ENCODE measurements at regions not wholly inside any gene's neighbourhood (a gene's known extent, or its start where the extent isn't known, plus 50 kb on each side); places are given as distances from the start of the nearest gene placed in this dataset.
A peak's percentile ranks its signal among the peaks of the same experiment; 100 is the strongest.
"Not testable (repeated sequence)": the region's sequence is repeated elsewhere in the genome, so short reads cannot be mapped to it uniquely, and the experiment has no call there.

DNA sequence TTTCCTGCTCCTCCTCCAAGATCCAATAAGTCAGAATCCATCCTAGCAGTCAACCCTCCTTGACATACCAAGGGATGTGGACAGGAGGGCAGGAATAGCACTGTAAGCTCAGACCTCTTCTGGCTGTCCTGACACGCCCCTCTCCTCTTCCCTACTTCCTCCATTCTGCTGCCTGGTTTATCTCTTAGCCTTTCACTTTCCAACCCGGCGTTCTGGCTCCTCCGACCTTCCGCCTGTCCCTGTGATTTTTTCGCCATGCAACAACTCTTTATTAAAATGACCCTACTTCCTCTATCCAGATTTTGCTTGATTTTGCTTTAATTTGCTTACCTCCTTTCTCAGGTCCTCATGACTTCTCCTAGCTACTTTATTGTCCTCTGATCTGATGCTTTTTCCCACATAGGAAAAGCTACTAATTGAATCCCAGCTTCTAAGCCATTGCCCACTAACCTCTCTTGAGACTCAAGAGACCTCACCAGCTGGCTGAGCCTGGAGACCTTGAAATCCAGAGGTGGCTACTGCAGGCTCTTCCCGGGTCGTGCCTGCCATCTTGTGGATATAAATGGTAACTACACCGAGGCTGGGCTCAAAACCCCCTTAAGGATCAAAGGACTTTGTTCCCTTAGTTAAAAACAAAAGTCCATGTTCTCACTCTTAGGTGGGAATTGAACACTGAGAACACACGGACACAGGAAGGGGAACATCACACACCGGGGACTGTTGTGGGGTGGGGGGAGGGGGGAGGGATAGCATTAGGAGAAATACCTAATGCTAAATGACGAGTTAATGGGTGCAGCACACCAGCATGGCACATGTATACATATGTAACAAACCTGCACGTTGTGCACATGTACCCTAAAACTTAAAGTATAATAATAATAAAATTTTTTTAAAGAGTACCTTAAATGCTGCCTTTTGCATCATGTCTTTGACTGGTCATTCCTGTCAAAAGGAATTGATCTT lies 139.4 kb downstream of the AKAIN1 start:
- peak; percentile 70 to 85 (median 80) for ATAC-seq (replicated peaks in 6 of 8)
- Histone ChIP-seq H3K4me1 (replicated peaks in 1 of 2) (no peaks in the 10 kb centered on the region), H3K4me3 (no peak overlapping the region), H3K27ac (no peak overlapping the region)
- in situ Hi-C loops (cut with MboI; ENCODE audit: low pct_unique_long_range_greater_than_20kb in 2 of 9, low sequenced_read_pairs in 9 of 9, unreplicated experiment in 9 of 9) = loop anchor here in 5 of 9 experiments (25.0 kb wide), 2 partner anchors 945 to 1295 kb away; no protein-coding TSS in a partner anchor
- 0 to 100% (median 81%) methylated on average over 1 to 6 of the region's 13 CpGs; no CpG with 5 or more reads in 1 of the 10 experiments for WGBS, 10 experiments

DNA sequence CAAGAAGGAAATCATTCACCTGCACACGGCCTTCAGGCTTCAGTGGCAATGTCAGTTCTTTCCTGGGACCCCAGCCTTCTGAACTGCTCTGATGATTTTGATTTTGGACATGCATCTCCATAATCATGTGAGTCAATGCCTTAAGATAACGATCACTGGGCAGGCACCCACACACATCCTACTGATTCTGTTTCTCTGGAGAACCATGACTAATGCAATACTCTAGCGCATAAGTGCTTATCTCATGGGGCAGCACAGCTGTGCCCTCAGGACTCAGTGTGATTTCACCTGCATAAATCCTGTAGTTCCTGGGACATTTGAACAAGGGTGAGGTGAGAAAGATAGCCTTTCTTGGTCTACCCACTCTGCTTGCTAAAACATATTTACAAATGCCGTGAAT lies 144.6 kb downstream of the AKAIN1 start:
- Histone ChIP-seq H3K27ac (no peak overlapping the region), H3K4me3 (no peak overlapping the region), H3K4me1 (replicated peaks in 1 of 2) (no peaks in the 10 kb centered on the region)
- in situ Hi-C loops (cut with MboI; ENCODE audit: low pct_unique_long_range_greater_than_20kb in 2 of 9, low sequenced_read_pairs in 9 of 9, unreplicated experiment in 9 of 9) = loop anchor here in 5 of 9 experiments (25.0 kb wide), 2 partner anchors 940 to 1290 kb away; no protein-coding TSS in a partner anchor
- WGBS, 10 experiments = 5 to 83% (median 71%) methylated on average over 1 to 4 of the region's 4 CpGs; no CpG with 5 or more reads in 1 of the 10 experiments
- peak in 7 of 8 experiments; percentile 74 to 94 (median 78) for ATAC-seq (replicated peaks in 6 of 8)

DNA sequence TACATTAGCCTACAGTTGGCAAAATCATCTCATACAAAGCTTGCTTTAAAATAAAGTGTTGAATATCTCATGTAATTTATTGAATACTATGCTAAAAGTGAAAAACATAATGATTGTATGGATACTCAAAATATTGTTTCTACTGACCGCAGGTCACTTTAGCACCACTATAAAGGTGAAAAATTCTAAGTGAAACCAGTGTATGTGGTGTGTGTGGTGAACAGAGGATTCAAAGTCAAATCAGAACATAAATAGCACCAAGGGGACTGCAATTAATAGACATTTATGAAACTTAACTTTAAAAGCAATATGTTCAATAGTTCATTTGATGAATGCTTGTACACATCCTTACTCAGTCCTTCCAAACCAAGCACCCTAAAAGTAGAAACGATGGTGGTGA lies 145.8 kb downstream of the AKAIN1 start:
- in situ Hi-C loops (cut with MboI; ENCODE audit: low pct_unique_long_range_greater_than_20kb in 2 of 9, low sequenced_read_pairs in 9 of 9, unreplicated experiment in 9 of 9) = loop anchor here in 5 of 9 experiments (25.0 kb wide), 2 partner anchors 939 to 1289 kb away; no protein-coding TSS in a partner anchor
- no peak for ATAC-seq (replicated peaks in 6 of 8)
- no peaks in the 10 kb centered on the region for H3K4me1 ChIP-seq (replicated peaks in 1 of 2)
- 0 to 100% (median 56%) methylated on average over 1 to 2 of the region's 2 CpGs; no CpG with 5 or more reads in 2 of the 10 experiments for WGBS, 10 experiments
- no peak overlapping the region for H3K27ac ChIP-seq
- no peak overlapping the region for H3K4me3 ChIP-seq

GRCh38 chr18:5049124-5049523 lies 147.9 kb downstream of the AKAIN1 start:
- H3K4me3 ChIP-seq = no peak overlapping the region
- 0 to 93% (median 14%) methylated on average over 1 to 3 of the region's 3 CpGs; no CpG with 5 or more reads in 5 of the 10 experiments for WGBS, 10 experiments
- no peak for ATAC-seq (replicated peaks in 6 of 8)

DNA sequence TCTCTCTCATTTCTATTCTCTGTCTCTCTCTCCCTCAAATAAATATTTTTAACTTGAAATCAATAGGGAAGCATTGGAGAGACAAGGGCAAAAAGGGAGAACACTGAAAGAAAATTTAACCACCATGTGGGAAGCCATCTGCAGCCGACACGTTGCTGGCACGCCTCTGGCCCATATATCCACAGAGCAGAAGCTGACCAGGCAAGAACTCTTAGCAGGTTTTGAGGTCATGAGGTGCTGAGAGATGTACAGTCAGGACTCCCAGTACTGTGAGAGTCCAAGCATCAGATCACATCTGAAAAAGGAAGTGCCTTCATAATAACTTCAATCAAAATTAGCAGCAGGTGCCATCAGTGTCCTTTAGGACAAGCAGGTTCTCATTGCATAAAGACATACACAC lies 156.6 kb downstream of the AKAIN1 start:
- no peak for ATAC-seq (replicated peaks in 6 of 8)

More at GRCh38 chr18:5049124-5049523, 147.9 kb downstream of the AKAIN1 start:
- Histone ChIP-seq H3K27ac (no peak overlapping the region), H3K4me1 (replicated peaks in 1 of 2) (no peaks in the 10 kb centered on the region)
- in situ Hi-C loops (cut with MboI; ENCODE audit: low pct_unique_long_range_greater_than_20kb in 2 of 9, low sequenced_read_pairs in 9 of 9, unreplicated experiment in 9 of 9) = no loop called here

GRCh38 chr18:5036523-5036922 lies 160.5 kb downstream of the AKAIN1 start:
- in situ Hi-C loops (cut with MboI; ENCODE audit: low pct_unique_long_range_greater_than_20kb in 2 of 9, low sequenced_read_pairs in 9 of 9, unreplicated experiment in 9 of 9) = no loop called here
- H3K27ac ChIP-seq = no peak overlapping the region
- ATAC-seq (replicated peaks in 6 of 8) = no peak
- H3K4me1 ChIP-seq (replicated peaks in 1 of 2) = no peaks in the 10 kb centered on the region
- H3K4me3 ChIP-seq = no peak overlapping the region

More for the DNA sequence above, 156.6 kb downstream of the AKAIN1 start:
- Histone ChIP-seq H3K4me3 (no peak overlapping the region), H3K27ac (no peak overlapping the region), H3K4me1 (replicated peaks in 1 of 2) (no peaks in the 10 kb centered on the region)
- in situ Hi-C loops (cut with MboI; ENCODE audit: low pct_unique_long_range_greater_than_20kb in 2 of 9, low sequenced_read_pairs in 9 of 9, unreplicated experiment in 9 of 9) = no loop called here
- 80 to 83% (median 82%) methylated on average over 1 to 3 of the region's 3 CpGs; no CpG with 5 or more reads in 6 of the 10 experiments for WGBS, 10 experiments

GRCh38 chr18:5031216-5031615 lies 165.8 kb downstream of the AKAIN1 start:
- in situ Hi-C loops (cut with MboI; ENCODE audit: low pct_unique_long_range_greater_than_20kb in 2 of 9, low sequenced_read_pairs in 9 of 9, unreplicated experiment in 9 of 9) = no loop called here
- no peaks in the 10 kb centered on the region for H3K4me1 ChIP-seq (replicated peaks in 1 of 2)
- H3K27ac ChIP-seq = no peak overlapping the region
- no peak for ATAC-seq (replicated peaks in 6 of 8)
- H3K4me3 ChIP-seq = no peak overlapping the region
- WGBS, 10 experiments = 0 to 100% (median 84%) methylated on average over 1 to 2 of the region's 2 CpGs

DNA sequence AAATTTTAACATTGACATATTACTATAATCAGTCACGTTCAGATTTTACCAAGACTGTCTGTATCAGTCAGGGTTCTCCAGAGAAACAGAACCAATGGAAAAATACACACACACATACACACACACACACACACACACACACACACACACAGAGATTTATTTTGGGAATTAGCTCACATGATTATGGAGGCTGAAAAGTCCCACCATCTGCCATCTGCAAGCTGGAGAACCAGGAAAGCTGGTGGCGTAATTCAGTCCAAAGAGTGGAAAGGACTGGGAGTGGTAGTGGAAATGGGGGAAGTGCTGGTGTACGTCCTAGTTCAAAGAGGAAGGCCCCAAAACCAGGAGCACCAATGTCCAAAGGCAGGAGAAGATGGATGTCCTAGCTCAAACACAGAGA lies 166.4 kb downstream of the AKAIN1 start:
- ATAC-seq (replicated peaks in 6 of 8) = no peak
- in situ Hi-C loops (cut with MboI; ENCODE audit: low pct_unique_long_range_greater_than_20kb in 2 of 9, low sequenced_read_pairs in 9 of 9, unreplicated experiment in 9 of 9) = no loop called here
- Histone ChIP-seq H3K27ac (no peak overlapping the region), H3K4me1 (replicated peaks in 1 of 2) (no peaks in the 10 kb centered on the region), H3K4me3 (no peak overlapping the region)
- 20 to 100% (median 90%) methylated on average over 1 to 2 of the region's 3 CpGs for WGBS, 10 experiments

DNA sequence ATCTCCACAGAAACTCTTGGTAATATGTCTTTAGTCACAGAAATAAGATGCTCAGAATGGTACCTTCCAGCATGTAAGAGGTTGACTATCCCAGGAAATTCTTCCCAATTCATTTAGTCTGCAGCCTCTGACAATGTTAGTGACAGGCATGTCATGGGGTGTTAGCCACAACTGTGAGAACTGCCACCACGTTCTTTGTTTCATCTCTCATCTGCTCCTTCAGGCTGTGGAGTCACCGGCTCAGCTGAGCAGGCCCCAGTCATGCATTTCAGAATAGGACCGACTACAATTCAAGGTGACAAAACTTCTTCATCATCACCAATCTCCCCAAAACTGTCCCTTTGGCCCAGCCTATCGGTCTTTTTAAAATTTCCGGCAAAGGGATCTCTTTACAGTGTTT lies 167.5 kb downstream of the AKAIN1 start:
- no peak overlapping the region for H3K27ac ChIP-seq
- no peak overlapping the region for H3K4me3 ChIP-seq
- H3K4me1 ChIP-seq (replicated peaks in 1 of 2) = no peaks in the 10 kb centered on the region
- 20 to 100% (median 55%) methylated on average over 1 to 4 of the region's 5 CpGs; no CpG with 5 or more reads in 1 of the 10 experiments for WGBS, 10 experiments
- in situ Hi-C loops (cut with MboI; ENCODE audit: low pct_unique_long_range_greater_than_20kb in 2 of 9, low sequenced_read_pairs in 9 of 9, unreplicated experiment in 9 of 9) = no loop called here
- no peak for ATAC-seq (replicated peaks in 6 of 8)

DNA sequence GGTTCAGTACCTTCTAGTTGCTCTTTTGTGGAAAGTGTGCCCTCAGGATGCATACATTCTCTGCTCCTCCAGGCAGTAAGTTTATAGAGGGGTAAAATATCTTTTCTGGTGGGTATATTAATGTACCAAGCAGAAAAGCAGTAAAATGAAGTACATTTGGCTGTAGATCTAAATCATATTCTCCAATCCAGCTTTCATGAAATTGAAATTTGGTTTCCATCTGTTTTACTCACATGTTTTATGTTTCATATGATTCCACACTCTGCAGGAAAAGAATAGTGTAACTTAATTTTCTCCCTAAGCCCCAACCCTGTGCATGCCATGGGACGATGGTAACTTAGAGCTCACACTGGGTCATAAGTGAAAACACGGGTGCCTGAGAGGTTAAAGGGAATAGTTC lies 172.3 kb downstream of the AKAIN1 start:
- in situ Hi-C loops (cut with MboI; ENCODE audit: low pct_unique_long_range_greater_than_20kb in 2 of 9, low sequenced_read_pairs in 9 of 9, unreplicated experiment in 9 of 9) = no loop called here
- no peaks in the 10 kb centered on the region for H3K4me1 ChIP-seq (replicated peaks in 1 of 2)
- 0 to 100% (median 92%) methylated on average over 1 to 2 of the region's 2 CpGs; no CpG with 5 or more reads in 1 of the 10 experiments for WGBS, 10 experiments
- no peak for ATAC-seq (replicated peaks in 6 of 8)
- no peak overlapping the region for H3K4me3 ChIP-seq
- H3K27ac ChIP-seq = no peak overlapping the region

DNA sequence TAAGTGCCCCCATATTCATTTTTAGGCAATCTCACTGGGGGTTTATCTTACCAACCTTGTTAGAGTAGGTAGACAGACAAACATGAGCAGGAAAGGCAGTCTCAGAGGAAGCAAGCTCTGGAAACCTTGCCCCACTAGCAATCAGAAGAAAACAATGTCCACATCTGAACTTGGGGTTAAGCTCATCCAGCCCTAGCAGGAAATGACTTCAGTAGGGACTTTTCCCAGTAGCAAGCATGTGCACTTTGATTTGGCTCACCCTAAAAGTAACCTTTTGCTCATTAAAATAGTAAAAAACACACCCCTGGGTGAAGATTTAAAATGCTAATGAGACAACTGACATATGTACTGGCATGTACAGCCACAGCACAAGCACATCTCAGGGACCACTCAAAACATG lies 175.5 kb downstream of the AKAIN1 start:
- H3K27ac ChIP-seq = no peak overlapping the region
- H3K4me1 ChIP-seq (replicated peaks in 1 of 2) = no peaks in the 10 kb centered on the region
- in situ Hi-C loops (cut with MboI; ENCODE audit: low pct_unique_long_range_greater_than_20kb in 2 of 9, low sequenced_read_pairs in 9 of 9, unreplicated experiment in 9 of 9) = no loop called here
- no peak overlapping the region for H3K4me3 ChIP-seq
- ATAC-seq (replicated peaks in 6 of 8) = no peak

GRCh38 chr18:5015213-5015612 lies 181.8 kb downstream of the AKAIN1 start:
- Histone ChIP-seq H3K4me3 (no peak overlapping the region), H3K27ac (no peak overlapping the region), H3K4me1 (replicated peaks in 1 of 2) (peaks cover 0 to 15% of the 10 kb centered on the region in 2 donors)
- in situ Hi-C loops (cut with MboI; ENCODE audit: low pct_unique_long_range_greater_than_20kb in 2 of 9, low sequenced_read_pairs in 9 of 9, unreplicated experiment in 9 of 9) = no loop called here
- no peak for ATAC-seq (replicated peaks in 6 of 8)
- 0 to 53% (median 12%) methylated on average over 1 to 4 of the region's 4 CpGs for WGBS, 10 experiments

DNA sequence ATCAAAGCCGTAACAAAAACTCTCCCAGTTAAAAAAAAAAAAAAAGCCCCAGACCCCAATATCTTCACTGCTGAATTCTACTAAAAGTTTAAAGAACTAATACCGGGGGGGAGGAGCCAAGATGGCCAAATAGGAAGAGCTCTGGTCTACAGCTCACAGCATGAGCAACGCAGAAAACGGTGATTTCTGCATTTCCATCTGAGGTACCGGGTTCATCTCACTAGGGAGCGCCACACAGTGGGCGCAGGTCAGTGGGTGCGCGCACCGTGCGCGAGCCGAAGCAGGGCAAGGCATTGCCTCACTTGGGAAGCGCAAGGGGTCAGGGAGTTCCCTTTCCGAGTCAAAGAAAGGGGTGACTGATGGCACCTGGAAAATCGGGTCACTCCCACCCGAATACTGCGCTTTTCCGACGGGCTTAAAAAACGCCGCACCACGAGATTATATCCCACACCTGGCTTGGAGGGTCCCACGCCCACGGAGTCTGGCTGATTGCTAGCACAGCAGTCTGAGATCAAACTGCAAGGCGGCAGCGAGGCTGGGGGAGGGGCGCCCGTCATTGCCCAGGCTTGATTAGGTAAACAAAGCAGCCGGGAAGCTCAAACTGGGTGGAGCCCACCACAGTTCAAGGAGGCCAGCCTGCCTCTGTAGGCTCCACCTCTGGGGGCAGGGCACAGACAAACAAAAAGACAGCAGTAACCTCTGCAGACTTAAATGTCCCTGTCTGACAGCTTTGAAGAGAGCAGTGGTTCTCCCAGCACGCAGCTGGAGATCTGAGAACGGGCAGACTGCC lies 192.8 kb downstream of the AKAIN1 start:
- ATAC-seq (replicated peaks in 6 of 8) = not testable (repeated sequence)
- 0 to 38% (median 12%) methylated on average over 1 to 6 of the region's 32 CpGs; no CpG with 5 or more reads in 2 of the 10 experiments for WGBS, 10 experiments
- peak overlapping the region; percentile 23 to 41 (median 27) for H3K4me3 ChIP-seq

More for the DNA sequence above, 192.8 kb downstream of the AKAIN1 start:
- H3K27ac ChIP-seq; H3K4me1 ChIP-seq (replicated peaks in 1 of 2); in situ Hi-C loops (cut with MboI; ENCODE audit: low pct_unique_long_range_greater_than_20kb in 2 of 9, low sequenced_read_pairs in 9 of 9, unreplicated experiment in 9 of 9): not testable (repeated sequence)

Measured in motor neuron (in vitro differentiated cells).